ENCODE measurements at regions not wholly inside any gene's neighbourhood (a gene's known extent, or its start where the extent isn't known, plus 50 kb on each side); places are given as distances from the start of the nearest gene placed in this dataset.

- Histone ChIP-seq H3K27ac (no peak overlapping the region), H3K27me3 (ENCODE audit: insufficient read depth, low read depth) (no peaks in the 10 kb centered on the region), H3K4me1 (ENCODE audit: low read depth, poor library complexity, severe bottlenecking) (no peaks in the 10 kb centered on the region), H2AFZ (ENCODE audit: low read depth) (no peak overlapping the region), H3K4me2 (no peak overlapping the region), H4K20me1 (ENCODE audit: insufficient read depth) (no peaks in the 10 kb centered on the region), H3K9ac (no peak overlapping the region), H3K4me3 (IDR thresholded peaks at IDR 0.05; ENCODE audit: insufficient read depth, low read depth, low read length) (no peak overlapping the region), H3K79me2 (ENCODE audit: insufficient read depth, low read depth) (no peaks in the 10 kb centered on the region), H3K36me3 (ENCODE audit: insufficient read depth) (no peaks in the 10 kb centered on the region)
- TF ChIP-seq CTCF (conservative IDR thresholded peaks at IDR 0.05; ENCODE audit: low read depth, low read length) = no peak
Observed at GRCh38 chr18:78460558-78460957, 519.1 kb upstream of the SALL3 start.

GRCh38 chr18:78473563-78473962 lies 506.1 kb upstream of the SALL3 start:
- Histone ChIP-seq H2AFZ (ENCODE audit: low read depth) (no peak overlapping the region), H3K4me3 (IDR thresholded peaks at IDR 0.05; ENCODE audit: insufficient read depth, low read depth, low read length) (no peak overlapping the region), H3K79me2 (ENCODE audit: insufficient read depth, low read depth) (no peaks in the 10 kb centered on the region), H3K27me3 (ENCODE audit: insufficient read depth, low read depth) (no peaks in the 10 kb centered on the region), H3K9ac (no peak overlapping the region), H3K27ac (no peak overlapping the region), H3K4me1 (ENCODE audit: low read depth, poor library complexity, severe bottlenecking) (no peaks in the 10 kb centered on the region), H3K36me3 (ENCODE audit: insufficient read depth) (no peaks in the 10 kb centered on the region; the same call in 1 of the 2 replicates), H4K20me1 (ENCODE audit: insufficient read depth) (no peaks in the 10 kb centered on the region), H3K4me2 (no peak overlapping the region)
- no peak for TF ChIP-seq CTCF (conservative IDR thresholded peaks at IDR 0.05; ENCODE audit: low read depth, low read length)

- no peaks in the 10 kb centered on the region for H4K20me1 ChIP-seq (ENCODE audit: insufficient read depth)
- H3K4me3 ChIP-seq (IDR thresholded peaks at IDR 0.05; ENCODE audit: insufficient read depth, low read depth, low read length) = no peak overlapping the region
- no peaks in the 10 kb centered on the region for H3K79me2 ChIP-seq (ENCODE audit: insufficient read depth, low read depth)
- H3K4me2 ChIP-seq = no peak overlapping the region
- H2AFZ ChIP-seq (ENCODE audit: low read depth) = no peak overlapping the region
- no peak overlapping the region for H3K27ac ChIP-seq
- TF ChIP-seq CTCF (conservative IDR thresholded peaks at IDR 0.05; ENCODE audit: low read depth, low read length) = no peak
- no peaks in the 10 kb centered on the region for H3K36me3 ChIP-seq (ENCODE audit: insufficient read depth)
- no peaks in the 10 kb centered on the region for H3K4me1 ChIP-seq (ENCODE audit: low read depth, poor library complexity, severe bottlenecking)
- H3K27me3 ChIP-seq (ENCODE audit: insufficient read depth, low read depth) = no peaks in the 10 kb centered on the region
- no peak overlapping the region for H3K9ac ChIP-seq
Observed at GRCh38 chr18:78477840-78478239, 501.8 kb upstream of the SALL3 start.

GRCh38 chr18:78479443-78479842 lies 500.2 kb upstream of the SALL3 start:
- H3K36me3 ChIP-seq (ENCODE audit: insufficient read depth) = no peaks in the 10 kb centered on the region
- no peak overlapping the region for H3K4me3 ChIP-seq (IDR thresholded peaks at IDR 0.05; ENCODE audit: insufficient read depth, low read depth, low read length)
- H3K4me2 ChIP-seq = no peak overlapping the region
- no peak for TF ChIP-seq CTCF (conservative IDR thresholded peaks at IDR 0.05; ENCODE audit: low read depth, low read length)
- no peak overlapping the region for H3K27ac ChIP-seq
- no peak overlapping the region for H3K9ac ChIP-seq
- H3K79me2 ChIP-seq (ENCODE audit: insufficient read depth, low read depth) = no peaks in the 10 kb centered on the region
- no peaks in the 10 kb centered on the region for H3K4me1 ChIP-seq (ENCODE audit: low read depth, poor library complexity, severe bottlenecking)
- no peaks in the 10 kb centered on the region for H4K20me1 ChIP-seq (ENCODE audit: insufficient read depth)
- no peaks in the 10 kb centered on the region for H3K27me3 ChIP-seq (ENCODE audit: insufficient read depth, low read depth)
- H2AFZ ChIP-seq (ENCODE audit: low read depth) = no peak overlapping the region

All from KMS-11 (cell line).